ENCODE measurements at regions not wholly inside any gene's neighbourhood (a gene's known extent, or its start where the extent isn't known, plus 50 kb on each side); places are given as distances from the start of the nearest gene placed in this dataset.
"Not testable (repeated sequence)": the region's sequence is repeated elsewhere in the genome, so short reads cannot be mapped to it uniquely, and the experiment has no call there.

GRCh38 chr18:10175333-10175732 is 261.5 kb downstream of the VAPA start:
- H3K27me3 Mint-ChIP-seq, DNase-seq, H3K27ac Mint-ChIP-seq, CTCF ChIA-PET, H3K4me3 Mint-ChIP-seq: not testable (repeated sequence)
- peaks cover 12% of the 10 kb centered on the region for H3K36me3 Mint-ChIP-seq
- H3K9me3 Mint-ChIP-seq: peaks cover 16% of the 10 kb centered on the region
- peaks cover 26% of the 10 kb centered on the region for H3K4me1 Mint-ChIP-seq

DNA sequence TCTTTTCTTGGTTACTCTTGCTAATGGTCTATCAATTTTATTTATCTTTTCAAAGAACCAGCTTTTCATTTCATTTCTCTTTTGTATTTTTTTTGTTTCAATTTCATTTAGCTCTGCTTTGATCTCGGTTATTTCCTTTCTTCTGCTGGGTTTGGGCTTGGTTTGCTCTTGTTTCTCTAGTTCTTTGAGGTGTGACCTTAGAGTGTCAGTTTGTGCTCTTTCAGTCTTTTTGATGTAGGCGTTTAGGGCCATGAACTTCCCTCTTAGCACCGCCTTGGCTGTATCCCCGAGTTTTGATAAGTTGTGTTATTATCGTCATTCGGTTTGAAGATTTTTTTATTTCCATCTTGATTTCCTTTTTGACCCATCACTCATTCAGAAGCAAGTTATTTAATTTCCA is 265.5 kb downstream of the VAPA start:
- CTCF ChIA-PET, H3K4me3 Mint-ChIP-seq, H3K27ac Mint-ChIP-seq: not testable (repeated sequence)
- Mint-ChIP-seq H3K36me3 (peaks cover 17% of the 10 kb centered on the region), H3K27me3 (peaks cover 18% of the 10 kb centered on the region), H3K9me3 (peaks cover 32% of the 10 kb centered on the region), H3K4me1 (peaks cover 31% of the 10 kb centered on the region)
- peak; percentile 34 for DNase-seq

DNA sequence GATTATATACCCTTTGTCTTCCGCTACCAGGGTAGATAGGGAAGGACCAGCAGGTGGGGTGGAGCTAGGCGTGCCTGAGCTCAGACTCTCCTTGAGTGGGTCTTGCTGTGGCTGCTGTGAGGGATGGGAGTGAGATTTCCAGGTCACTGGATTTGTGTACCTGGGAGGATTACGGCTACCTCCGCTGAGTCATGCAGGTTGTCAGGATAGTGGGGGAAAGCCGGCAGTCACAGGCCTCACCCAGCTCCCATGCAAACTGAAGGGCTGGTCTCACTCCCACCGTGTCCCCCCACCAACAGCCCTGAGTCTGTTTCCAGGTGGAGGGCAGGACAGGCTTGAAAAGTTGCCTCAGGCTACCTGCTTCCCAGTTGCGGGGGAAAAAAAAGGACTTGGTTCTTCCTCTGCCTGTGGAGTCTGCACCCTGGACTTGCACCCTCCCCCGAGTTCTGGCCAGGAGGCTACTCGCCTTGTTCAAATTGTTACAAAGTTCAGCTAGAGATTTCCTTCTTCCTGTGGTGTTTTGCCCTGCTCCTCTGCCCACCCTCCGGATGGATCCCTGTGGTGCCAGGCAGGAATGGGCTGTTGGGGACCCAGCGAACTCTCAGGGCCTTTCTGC is 268.3 kb downstream of the VAPA start:
- H3K27ac Mint-ChIP-seq: peak overlapping the region; percentile 74
- H3K9me3 Mint-ChIP-seq: peaks cover 33% of the 10 kb centered on the region
- DNase-seq: no peak
- H3K4me1 Mint-ChIP-seq: peaks cover 31% of the 10 kb centered on the region
- no peak overlapping the region for H3K4me3 Mint-ChIP-seq
- H3K27me3 Mint-ChIP-seq: peaks cover 17% of the 10 kb centered on the region
- H3K36me3 Mint-ChIP-seq: peaks cover 17% of the 10 kb centered on the region
- CTCF ChIA-PET: no interaction called here

GRCh38 chr18:10184776-10185175 is 269.7 kb upstream of the APCDD1 start:
- peaks cover 7% of the 10 kb centered on the region for H3K36me3 Mint-ChIP-seq
- H3K4me1 Mint-ChIP-seq: peaks cover 10% of the 10 kb centered on the region
- CTCF ChIA-PET: no interaction called here

DNA sequence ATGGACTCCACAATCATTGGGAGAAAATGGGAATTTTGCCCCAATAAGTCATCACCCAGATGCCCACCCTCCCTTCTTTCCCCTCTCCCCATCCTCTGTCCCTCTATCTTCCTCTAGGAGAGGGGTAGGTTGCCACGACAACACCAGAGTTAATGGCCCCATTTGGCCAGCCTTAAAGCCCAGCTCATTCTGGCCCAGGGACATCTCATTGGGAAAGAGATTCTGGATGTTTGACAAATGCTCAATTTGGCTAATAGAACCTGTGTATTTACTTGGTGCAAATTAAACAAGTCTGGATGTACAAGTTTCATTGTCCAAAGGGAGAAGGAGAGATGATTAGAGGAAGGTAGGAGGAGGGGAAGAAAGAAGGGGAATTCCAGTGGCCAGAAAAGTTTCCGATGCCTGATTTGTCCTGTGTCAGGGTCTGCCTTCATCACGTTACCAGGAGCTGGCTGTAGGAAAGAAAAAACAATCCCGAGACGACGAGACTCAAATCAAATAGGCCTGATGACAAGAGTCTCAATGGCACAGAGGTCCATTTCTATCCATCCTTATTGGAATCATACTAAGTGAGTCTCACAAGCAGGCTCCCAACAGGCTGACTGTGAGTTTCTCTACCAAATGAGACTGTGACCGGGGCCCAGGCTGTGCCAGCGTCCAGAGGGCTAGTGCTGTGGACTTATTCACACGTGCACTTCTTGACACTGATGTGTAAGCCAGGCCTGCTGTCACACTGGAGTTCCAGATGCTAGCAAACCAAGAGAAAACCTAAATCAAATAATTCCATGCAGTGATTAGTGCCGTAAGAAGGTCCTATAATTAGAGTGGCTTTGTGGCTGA is 265.2 kb upstream of the APCDD1 start:
- H3K27me3 Mint-ChIP-seq: peaks cover 12% of the 10 kb centered on the region
- no peak for DNase-seq
- H3K36me3 Mint-ChIP-seq: no peaks in the 10 kb centered on the region
- CTCF ChIA-PET: no interaction called here
- H3K4me3 Mint-ChIP-seq: no peak overlapping the region
- H3K9me3 Mint-ChIP-seq: peaks cover 5% of the 10 kb centered on the region
- H3K27ac Mint-ChIP-seq: no peak overlapping the region
- no peaks in the 10 kb centered on the region for H3K4me1 Mint-ChIP-seq

More at GRCh38 chr18:10184776-10185175, 269.7 kb upstream of the APCDD1 start:
- peaks cover 24% of the 10 kb centered on the region for H3K9me3 Mint-ChIP-seq
- no peak for DNase-seq
- peaks cover 23% of the 10 kb centered on the region for H3K27me3 Mint-ChIP-seq
- H3K4me3 Mint-ChIP-seq: no peak overlapping the region
- no peak overlapping the region for H3K27ac Mint-ChIP-seq

DNA sequence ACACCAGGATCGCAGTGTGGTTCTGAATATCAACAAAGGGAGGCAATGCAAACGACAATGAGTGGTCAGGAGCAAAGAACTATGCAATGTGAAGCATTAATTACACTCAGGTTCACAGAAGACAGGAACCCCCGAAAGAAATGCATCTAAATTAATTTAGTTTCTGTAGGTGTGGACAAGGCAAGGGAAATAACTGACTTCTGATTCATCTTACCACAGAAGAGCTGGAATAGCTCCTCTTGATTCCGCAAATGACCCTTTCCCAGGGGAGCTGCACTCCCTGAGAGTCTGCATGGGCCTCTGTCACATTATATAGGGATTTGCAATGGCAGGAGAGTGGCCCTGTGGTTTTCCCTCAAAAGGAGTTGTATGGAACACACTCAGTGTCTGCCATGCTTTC is 263.9 kb upstream of the APCDD1 start:
- CTCF ChIA-PET: no interaction called here

DNA sequence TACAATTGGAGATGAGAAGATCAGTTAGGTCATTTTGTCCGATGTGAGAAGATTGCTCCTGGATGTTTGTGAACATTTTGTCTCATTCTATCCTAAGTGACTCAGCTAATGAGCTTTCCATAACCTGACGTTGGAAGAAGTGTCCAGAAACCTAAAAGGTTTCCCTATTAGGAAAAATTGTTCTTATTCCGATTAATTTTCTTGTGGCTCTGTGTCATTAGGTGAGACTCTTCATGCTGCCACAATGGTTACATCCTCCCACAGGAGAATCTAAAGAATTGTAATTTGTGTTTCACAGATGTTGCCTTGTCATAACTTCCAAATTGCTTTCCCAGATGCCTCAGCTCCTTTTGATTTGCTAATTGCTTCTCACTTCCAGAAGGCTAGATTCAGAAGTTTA is 261.0 kb upstream of the APCDD1 start:
- CTCF ChIA-PET: no interaction called here
- H3K4me3 Mint-ChIP-seq: no peak overlapping the region
- DNase-seq: no peak
- H3K27ac Mint-ChIP-seq: no peak overlapping the region
- no peaks in the 10 kb centered on the region for H3K36me3 Mint-ChIP-seq
- H3K27me3 Mint-ChIP-seq: peaks cover 15% of the 10 kb centered on the region
- no peaks in the 10 kb centered on the region for H3K4me1 Mint-ChIP-seq
- H3K9me3 Mint-ChIP-seq: peaks cover 2% of the 10 kb centered on the region

More for the DNA sequence above, 263.9 kb upstream of the APCDD1 start:
- Mint-ChIP-seq H3K4me3 (no peak overlapping the region), H3K27ac (no peak overlapping the region), H3K27me3 (peaks cover 16% of the 10 kb centered on the region), H3K9me3 (peaks cover 5% of the 10 kb centered on the region), H3K4me1 (no peaks in the 10 kb centered on the region), H3K36me3 (no peaks in the 10 kb centered on the region)
- no peak for DNase-seq

GRCh38 chr18:10194592-10194991 is 259.8 kb upstream of the APCDD1 start:
- Mint-ChIP-seq H3K9me3 (no peaks in the 10 kb centered on the region), H3K4me1 (no peaks in the 10 kb centered on the region), H3K27me3 (peaks cover 10% of the 10 kb centered on the region), H3K4me3 (no peak overlapping the region), H3K27ac (no peak overlapping the region), H3K36me3 (no peaks in the 10 kb centered on the region)
- CTCF ChIA-PET: no interaction called here
- no peak for DNase-seq

DNA sequence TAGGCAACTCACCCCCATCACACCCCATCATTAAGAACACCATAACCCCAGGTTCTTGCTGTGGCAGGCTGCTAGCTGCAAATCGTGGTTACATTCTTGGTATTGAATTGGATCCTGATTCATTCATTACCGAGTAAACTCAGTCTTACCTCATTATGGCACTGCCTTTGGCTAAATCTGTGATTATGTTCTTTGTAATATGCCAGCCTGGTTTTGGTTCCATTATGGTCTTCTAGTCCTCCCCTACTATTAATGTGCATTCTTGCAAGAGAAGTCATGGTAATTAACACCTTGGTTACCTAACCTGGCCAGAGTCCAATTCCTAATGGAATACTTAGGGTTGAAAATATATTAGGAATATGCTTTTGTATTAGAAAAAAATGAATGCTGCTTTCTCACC is 258.9 kb upstream of the APCDD1 start:
- CTCF ChIA-PET: no interaction called here
- H3K36me3 Mint-ChIP-seq: no peaks in the 10 kb centered on the region
- H3K27ac Mint-ChIP-seq: no peak overlapping the region
- H3K9me3 Mint-ChIP-seq: no peaks in the 10 kb centered on the region
- H3K4me3 Mint-ChIP-seq: no peak overlapping the region
- no peak for DNase-seq
- no peaks in the 10 kb centered on the region for H3K4me1 Mint-ChIP-seq
- H3K27me3 Mint-ChIP-seq: peaks cover 7% of the 10 kb centered on the region

GRCh38 chr18:10197097-10197496 is 257.3 kb upstream of the APCDD1 start:
- CTCF ChIA-PET: no interaction called here
- H3K4me3 Mint-ChIP-seq: no peak overlapping the region
- H3K4me1 Mint-ChIP-seq: no peaks in the 10 kb centered on the region
- H3K27ac Mint-ChIP-seq: no peak overlapping the region
- DNase-seq: no peak
- peaks cover 11% of the 10 kb centered on the region for H3K27me3 Mint-ChIP-seq
- H3K36me3 Mint-ChIP-seq: no peaks in the 10 kb centered on the region
- no peaks in the 10 kb centered on the region for H3K9me3 Mint-ChIP-seq

- no peaks in the 10 kb centered on the region for H3K4me1 Mint-ChIP-seq
- CTCF ChIA-PET: no interaction called here
- H3K27ac Mint-ChIP-seq: no peak overlapping the region
- no peak for DNase-seq
- no peak overlapping the region for H3K4me3 Mint-ChIP-seq
- peaks cover 8% of the 10 kb centered on the region for H3K27me3 Mint-ChIP-seq
- H3K9me3 Mint-ChIP-seq: no peaks in the 10 kb centered on the region
- H3K36me3 Mint-ChIP-seq: no peaks in the 10 kb centered on the region
Observed at GRCh38 chr18:10201226-10201625, 253.2 kb upstream of the APCDD1 start.

DNA sequence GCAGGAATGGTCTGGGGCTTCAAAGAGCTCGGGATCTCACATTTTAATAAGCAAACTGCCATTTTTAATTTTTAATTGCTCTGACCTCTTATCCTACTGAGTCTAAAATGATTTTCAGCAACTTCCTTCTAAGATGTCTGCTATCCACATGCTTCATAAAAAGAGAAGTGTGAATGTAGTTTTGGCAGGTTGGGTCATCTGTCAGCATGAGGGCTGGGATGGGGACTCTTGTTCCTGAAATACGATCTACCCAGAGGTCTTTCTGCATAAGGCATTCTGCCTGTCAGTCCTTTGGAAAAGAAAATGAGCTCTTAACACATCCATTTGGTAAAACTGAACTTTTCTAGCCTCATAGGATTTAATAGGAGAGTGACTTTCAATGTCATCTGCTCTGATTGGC is 252.8 kb upstream of the APCDD1 start:
- no peak overlapping the region for H3K4me3 Mint-ChIP-seq
- peaks cover 8% of the 10 kb centered on the region for H3K27me3 Mint-ChIP-seq
- CTCF ChIA-PET: no interaction called here
- no peaks in the 10 kb centered on the region for H3K36me3 Mint-ChIP-seq
- H3K4me1 Mint-ChIP-seq: no peaks in the 10 kb centered on the region
- H3K27ac Mint-ChIP-seq: no peak overlapping the region
- DNase-seq: no peak
- no peaks in the 10 kb centered on the region for H3K9me3 Mint-ChIP-seq

- Mint-ChIP-seq H3K27me3 (peaks cover 8% of the 10 kb centered on the region), H3K9me3 (no peaks in the 10 kb centered on the region), H3K4me3 (no peak overlapping the region), H3K36me3 (no peaks in the 10 kb centered on the region), H3K4me1 (no peaks in the 10 kb centered on the region), H3K27ac (no peak overlapping the region)
- DNase-seq: no peak
- CTCF ChIA-PET: no interaction called here
Observed at GRCh38 chr18:10202845-10203321, 251.6 kb upstream of the APCDD1 start.

DNA sequence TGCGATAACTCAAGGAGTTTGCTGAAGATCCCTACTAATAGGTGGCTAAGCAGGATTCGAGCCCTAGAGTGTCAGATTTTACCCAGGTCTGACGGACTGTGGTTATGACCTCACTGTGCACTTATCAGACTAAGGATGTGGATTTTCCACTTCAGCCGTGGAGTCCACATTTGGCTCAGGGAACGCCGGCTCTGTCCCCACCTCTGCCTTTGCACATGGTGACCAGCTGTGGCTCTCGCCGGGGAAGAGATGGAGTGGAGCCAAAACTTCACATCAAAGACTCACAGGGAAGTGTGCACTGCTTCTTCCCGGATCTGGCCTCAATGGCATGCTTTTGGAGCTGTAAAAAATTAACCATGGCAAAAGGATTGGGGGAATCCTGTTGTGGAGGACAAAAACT is 249.3 kb upstream of the APCDD1 start:
- Mint-ChIP-seq H3K27ac (no peak overlapping the region), H3K9me3 (no peaks in the 10 kb centered on the region), H3K36me3 (no peaks in the 10 kb centered on the region), H3K4me1 (no peaks in the 10 kb centered on the region), H3K27me3 (peaks cover 8% of the 10 kb centered on the region), H3K4me3 (no peak overlapping the region)
- no peak for DNase-seq
- CTCF ChIA-PET: no interaction called here

DNA sequence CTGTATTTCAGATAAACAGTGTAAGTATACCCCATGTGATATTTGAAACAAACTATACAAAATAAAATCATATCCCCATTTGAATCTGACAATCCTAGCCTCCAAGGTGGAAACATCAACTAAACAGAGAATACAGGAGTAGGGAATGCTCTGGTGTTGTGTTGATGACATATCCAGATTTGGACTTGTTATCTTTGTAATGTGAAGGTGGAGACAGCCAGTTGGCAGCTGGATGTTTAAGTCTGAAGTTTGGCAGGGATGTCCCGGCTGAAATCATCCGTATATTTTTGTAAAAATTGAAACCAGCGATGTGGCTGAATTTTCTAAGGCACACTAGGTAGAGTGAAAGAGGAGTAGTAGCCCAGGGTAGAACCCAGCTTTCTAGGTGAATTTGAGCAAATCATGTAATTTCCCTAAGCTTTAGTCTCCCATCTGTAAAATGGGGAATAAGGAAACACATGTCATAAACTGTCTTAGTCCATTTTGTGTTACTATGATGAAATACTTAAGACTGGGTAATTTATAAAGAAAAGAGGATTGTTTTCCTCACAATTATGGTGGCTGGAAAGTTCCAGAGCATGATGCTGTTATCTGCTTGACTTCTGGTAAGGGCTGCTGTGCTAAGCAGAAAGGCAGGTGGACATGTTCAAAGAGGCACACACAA is 246.6 kb upstream of the APCDD1 start:
- no peak overlapping the region for H3K27ac Mint-ChIP-seq
- no peaks in the 10 kb centered on the region for H3K4me1 Mint-ChIP-seq
- CTCF ChIA-PET: no interaction called here
- no peak overlapping the region for H3K4me3 Mint-ChIP-seq
- peaks cover 4% of the 10 kb centered on the region for H3K27me3 Mint-ChIP-seq
- H3K9me3 Mint-ChIP-seq: no peaks in the 10 kb centered on the region
- no peak for DNase-seq
- H3K36me3 Mint-ChIP-seq: peaks cover 2% of the 10 kb centered on the region
